Neural crest cell (in vitro differentiated cells): ENCODE measurements at regions not wholly inside any gene's neighbourhood (a gene's known extent, or its start where the extent isn't known, plus 50 kb on each side); places are given as distances from the start of the nearest gene placed in this dataset.

Source experiments
- DNase-seq: peaks from one replicate; pipeline ENCODE4 v3.0.0; 2021; ENCODE audit warnings: low read depth, mixed read lengths, low spot score
- H3K27ac Mint-ChIP-seq: one replicate; pipeline ENCODE4 v1.8.0; 2021; ENCODE audit warnings: mild to moderate bottlenecking, mixed read lengths; ENCODE audit not compliant: unreplicated experiment
- H3K27me3 Mint-ChIP-seq: 2 replicates; pipeline ENCODE4 v1.8.0; 2021; ENCODE audit warnings: low read depth, mild to moderate bottlenecking, mixed read lengths
- H3K36me3 Mint-ChIP-seq: 2 replicates; pipeline ENCODE4 v1.8.0; 2021; ENCODE audit warnings: low read depth, mild to moderate bottlenecking, mixed read lengths
- H3K4me1 Mint-ChIP-seq: 2 replicates; pipeline ENCODE4 v1.8.0; 2021; ENCODE audit warnings: mixed read lengths
- H3K4me3 Mint-ChIP-seq: one replicate; pipeline ENCODE4 v1.8.0; 2021; ENCODE audit warnings: mild to moderate bottlenecking, mixed read lengths
- H3K9me3 Mint-ChIP-seq: 2 replicates; pipeline ENCODE4 v1.8.0; 2021; ENCODE audit warnings: mixed read lengths
- CTCF ChIP-seq: fragments of 200-600 bp; sonication (generic); conservative IDR thresholded peaks from 2 replicates; pipeline ENCODE4 v1.5.0; 2021; ENCODE audit warnings: antibody characterized with exemption, mild to moderate bottlenecking

DNA sequence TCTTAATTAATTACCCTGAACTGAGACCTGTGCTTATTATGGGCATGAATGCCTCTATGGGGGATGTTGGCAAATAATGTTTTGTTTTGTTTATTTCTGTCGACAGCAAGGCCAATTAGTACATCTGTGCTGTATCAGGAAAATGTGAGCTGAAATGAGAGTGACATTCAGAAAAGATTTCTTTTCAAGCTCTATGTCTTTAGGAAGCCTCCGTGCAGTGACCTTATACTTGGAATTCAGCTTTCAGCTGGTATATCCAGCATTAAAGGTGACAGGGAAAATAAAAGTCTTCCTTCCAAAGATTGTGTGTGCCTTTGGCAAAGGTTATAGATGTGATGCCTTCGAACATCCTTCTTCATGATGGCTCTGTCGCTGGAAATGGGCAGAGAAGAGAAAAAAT, 1061.1 kb downstream of the SORCS3 start:
- Mint-ChIP-seq H3K9me3 (no peaks in the 10 kb centered on the region), H3K36me3 (no peaks in the 10 kb centered on the region), H3K27me3 (no peaks in the 10 kb centered on the region), H3K4me3 (no peak overlapping the region), H3K27ac (no peak overlapping the region), H3K4me1 (peaks cover 24% of the 10 kb centered on the region)
- DNase-seq, result no peak
- TF ChIP-seq CTCF, result no peak

- H3K36me3 Mint-ChIP-seq, result no peaks in the 10 kb centered on the region
- no peak overlapping the region for H3K4me3 Mint-ChIP-seq
- H3K9me3 Mint-ChIP-seq, result no peaks in the 10 kb centered on the region
- no peak for DNase-seq
- H3K4me1 Mint-ChIP-seq, result peaks cover 24% of the 10 kb centered on the region
- no peaks in the 10 kb centered on the region for H3K27me3 Mint-ChIP-seq
- peak overlapping the region; percentile 0 for H3K27ac Mint-ChIP-seq
- no peak for TF ChIP-seq CTCF
Measured at GRCh38 chr10:105700218-105700617, 1059.1 kb downstream of the SORCS3 start.

- H3K36me3 Mint-ChIP-seq, result no peaks in the 10 kb centered on the region
- H3K4me1 Mint-ChIP-seq, result peaks cover 24% of the 10 kb centered on the region
- DNase-seq, result no peak
- no peaks in the 10 kb centered on the region for H3K27me3 Mint-ChIP-seq
- H3K4me3 Mint-ChIP-seq, result no peak overlapping the region
- H3K27ac Mint-ChIP-seq, result no peak overlapping the region
- H3K9me3 Mint-ChIP-seq, result no peaks in the 10 kb centered on the region
- no peak for TF ChIP-seq CTCF
Measured at GRCh38 chr10:105699504-105699903, 1058.4 kb downstream of the SORCS3 start.

GRCh38 chr10:105698592-105698991, 1057.5 kb downstream of the SORCS3 start:
- no peaks in the 10 kb centered on the region for H3K27me3 Mint-ChIP-seq
- no peak overlapping the region for H3K27ac Mint-ChIP-seq
- H3K4me1 Mint-ChIP-seq, result peaks cover 24% of the 10 kb centered on the region
- H3K36me3 Mint-ChIP-seq, result no peaks in the 10 kb centered on the region
- no peak for DNase-seq
- H3K9me3 Mint-ChIP-seq, result no peaks in the 10 kb centered on the region
- H3K4me3 Mint-ChIP-seq, result no peak overlapping the region
- TF ChIP-seq CTCF, result no peak

DNA sequence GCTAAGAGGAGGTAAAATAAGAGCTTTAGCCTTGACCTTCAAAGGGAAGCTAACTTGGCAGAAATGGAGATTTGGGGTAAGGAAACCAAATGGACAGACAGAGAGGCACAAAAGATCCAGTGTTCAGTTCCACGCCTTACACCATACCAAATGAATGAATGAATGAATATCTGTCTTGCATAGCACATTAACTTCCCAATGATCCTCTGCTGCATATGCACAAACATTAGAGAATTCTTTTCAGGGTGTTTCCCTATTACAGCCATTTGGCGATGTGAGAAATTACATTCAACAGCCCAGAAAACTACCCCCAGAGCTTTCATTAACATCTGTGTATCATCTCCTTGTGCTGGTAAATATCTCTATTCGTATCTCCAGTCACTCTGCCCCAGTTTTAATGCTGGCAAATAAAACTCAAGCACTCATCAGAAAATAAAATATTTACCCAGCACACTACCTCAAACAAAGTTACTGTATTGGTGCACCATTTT, 1056.2 kb downstream of the SORCS3 start:
- no peak overlapping the region for H3K4me3 Mint-ChIP-seq
- H3K27ac Mint-ChIP-seq, result no peak overlapping the region
- no peaks in the 10 kb centered on the region for H3K36me3 Mint-ChIP-seq
- peaks cover 22% of the 10 kb centered on the region for H3K4me1 Mint-ChIP-seq
- no peaks in the 10 kb centered on the region for H3K27me3 Mint-ChIP-seq
- DNase-seq, result no peak
- no peaks in the 10 kb centered on the region for H3K9me3 Mint-ChIP-seq
- TF ChIP-seq CTCF, result no peak

- Mint-ChIP-seq H3K4me1 (peaks cover 7% of the 10 kb centered on the region), H3K27ac (no peak overlapping the region), H3K9me3 (peaks cover under 1% of the 10 kb centered on the region), H3K27me3 (no peaks in the 10 kb centered on the region), H3K4me3 (no peak overlapping the region), H3K36me3 (no peaks in the 10 kb centered on the region)
- peak; percentile 11 for DNase-seq
- peak; percentile 71 for TF ChIP-seq CTCF
Measured at GRCh38 chr10:105691811-105692210, 1050.7 kb downstream of the SORCS3 start.
